ENCODE measurements at regions not wholly inside any gene's neighbourhood (a gene's known extent, or its start where the extent isn't known, plus 50 kb on each side); places are given as distances from the start of the nearest gene placed in this dataset.

DNA sequence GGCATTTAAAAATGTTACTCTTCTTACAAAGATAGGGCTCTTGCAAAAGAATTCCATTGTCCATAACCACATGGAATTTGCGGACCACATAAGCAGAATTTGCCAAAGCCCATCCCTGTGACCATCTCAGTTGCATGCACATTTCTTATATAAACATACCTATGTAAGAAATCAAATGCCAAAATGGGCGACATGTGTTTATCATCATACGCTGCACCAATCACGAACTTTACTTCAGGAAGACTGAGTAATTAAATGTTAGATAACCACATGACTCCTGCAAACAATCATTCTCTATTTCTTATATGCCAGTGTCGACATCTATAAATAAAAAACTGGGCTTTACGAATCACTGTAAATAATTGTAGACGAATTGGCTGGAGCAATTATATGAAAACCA, 186.1 kb upstream of the RBMS1 start:
- TF ChIP-seq CTCF (conservative IDR thresholded peaks at IDR 0.05; ENCODE audit: low read depth, low read length) (no peak), EZH2 (IDR thresholded peaks at IDR 0.05; ENCODE audit: borderline replicate concordance, low read depth, low read length, poor library complexity, severe bottlenecking) (no peak)
